Right lobe of liver (tissue), 4 donors: ENCODE measurements at regions not wholly inside any gene's neighbourhood (a gene's known extent, or its start where the extent isn't known, plus 50 kb on each side); places are given as distances from the start of the nearest gene placed in this dataset.

Experiments used
- CTCF ChIP-seq, 4 donors: fragments of 200-600 bp in 3 of 4; fragments of 450-650 bp in 1 of 4; IDR thresholded peaks; one replicate each; pipeline versions ENCODE4 v1.5.1 to v1.8.0; 2016 to 2022; ENCODE audit warnings: antibody characterized with exemption in 4 of 4, mild to moderate bottlenecking in 2 of 4
- POLR2A ChIP-seq: fragments of 450-650 bp; IDR thresholded peaks from one replicate; pipeline ENCODE4 v1.6.1; 2017; ENCODE audit warnings: antibody characterized with exemption, mild to moderate bottlenecking
- donor health status: DM: no; HTN: no; CAD: no.
- donor health status: DM: no; HTN: no; CAD: no.
- donor health status: DM: no; HTN: yes; CAD: no.

GRCh38 chrX:20670611-20671010 is 403.9 kb upstream of the RPS6KA3 start:
- no peak for TF ChIP-seq CTCF (IDR thresholded peaks at IDR 0.05)
- TF ChIP-seq POLR2A = no peak
